ENCODE measurements at regions not wholly inside any gene's neighbourhood (a gene's known extent, or its start where the extent isn't known, plus 50 kb on each side); places are given as distances from the start of the nearest gene placed in this dataset.
"Not testable (repeated sequence)": the region's sequence is repeated elsewhere in the genome, so short reads cannot be mapped to it uniquely, and the experiment has no call there.

GRCh38 chr3:156044634-156044975, 75.8 kb upstream of the KCNAB1 start:
- no peaks in the 10 kb centered on the region for H3K9me3 ChIP-seq (ENCODE audit: control insufficient read depth in 5 of 5, low read length in 5 of 5)
- no peaks in the 10 kb centered on the region for H3K27me3 ChIP-seq (ENCODE audit: control insufficient read depth in 5 of 5, insufficient read depth in 4 of 5, low read length in 5 of 5)
- no peak overlapping the region for H3K27ac ChIP-seq (ENCODE audit: low read depth, low read length)
- H3K36me3 ChIP-seq (ENCODE audit: control insufficient read depth in 5 of 5, insufficient read depth in 5 of 5, low read length in 5 of 5), result no peaks in the 10 kb centered on the region
- H3K4me1 ChIP-seq (ENCODE audit: control insufficient read depth in 5 of 5, insufficient read depth in 5 of 5, low read length in 5 of 5), result peaks cover 0 to 4% (median 0%) of the 10 kb centered on the region in 5 donors
- no peak overlapping the region for H3K4me3 ChIP-seq (ENCODE audit: low read depth in 1 of 5, low read length in 5 of 5)
- H3K9ac ChIP-seq (ENCODE audit: low read length in 5 of 5), result no peak overlapping the region

- not testable (repeated sequence) for H3K27me3 ChIP-seq (ENCODE audit: control insufficient read depth in 5 of 5, insufficient read depth in 4 of 5, low read length in 5 of 5); H3K27ac ChIP-seq (ENCODE audit: low read depth, low read length); H3K9ac ChIP-seq (ENCODE audit: low read length in 5 of 5); H3K36me3 ChIP-seq (ENCODE audit: control insufficient read depth in 5 of 5, insufficient read depth in 5 of 5, low read length in 5 of 5); H3K9me3 ChIP-seq (ENCODE audit: control insufficient read depth in 5 of 5, low read length in 5 of 5); H3K4me1 ChIP-seq (ENCODE audit: control insufficient read depth in 5 of 5, insufficient read depth in 5 of 5, low read length in 5 of 5); H3K4me3 ChIP-seq (ENCODE audit: low read depth in 1 of 5, low read length in 5 of 5)
These were observed 71.9 kb upstream of the KCNAB1 start for GRCh38 chr3:156048483-156048882.

- H3K27ac ChIP-seq (ENCODE audit: low read depth, low read length), result no peak overlapping the region
These were observed 69.5 kb upstream of the KCNAB1 start for GRCh38 chr3:156050918-156051317.

GRCh38 chr3:156051651-156052050, 68.7 kb upstream of the KCNAB1 start:
- no peak overlapping the region for H3K4me3 ChIP-seq (ENCODE audit: low read depth in 1 of 5, low read length in 5 of 5)
- H3K9ac ChIP-seq (ENCODE audit: low read length in 5 of 5), result no peak overlapping the region
- H3K27me3 ChIP-seq (ENCODE audit: control insufficient read depth in 5 of 5, insufficient read depth in 4 of 5, low read length in 5 of 5), result no peaks in the 10 kb centered on the region
- no peaks in the 10 kb centered on the region for H3K4me1 ChIP-seq (ENCODE audit: control insufficient read depth in 5 of 5, insufficient read depth in 5 of 5, low read length in 5 of 5)
- H3K36me3 ChIP-seq (ENCODE audit: control insufficient read depth in 5 of 5, insufficient read depth in 5 of 5, low read length in 5 of 5), result no peaks in the 10 kb centered on the region
- H3K27ac ChIP-seq (ENCODE audit: low read depth, low read length), result no peak overlapping the region
- H3K9me3 ChIP-seq (ENCODE audit: control insufficient read depth in 5 of 5, low read length in 5 of 5), result no peaks in the 10 kb centered on the region

More at GRCh38 chr3:156050918-156051317, 69.5 kb upstream of the KCNAB1 start:
- Histone ChIP-seq H3K9me3 (ENCODE audit: control insufficient read depth in 5 of 5, low read length in 5 of 5) (no peaks in the 10 kb centered on the region), H3K9ac (ENCODE audit: low read length in 5 of 5) (no peak overlapping the region), H3K36me3 (ENCODE audit: control insufficient read depth in 5 of 5, insufficient read depth in 5 of 5, low read length in 5 of 5) (no peaks in the 10 kb centered on the region), H3K27me3 (ENCODE audit: control insufficient read depth in 5 of 5, insufficient read depth in 4 of 5, low read length in 5 of 5) (no peaks in the 10 kb centered on the region), H3K4me3 (ENCODE audit: low read depth in 1 of 5, low read length in 5 of 5) (no peak overlapping the region), H3K4me1 (ENCODE audit: control insufficient read depth in 5 of 5, insufficient read depth in 5 of 5, low read length in 5 of 5) (no peaks in the 10 kb centered on the region)

GRCh38 chr3:156052115-156052514, 68.3 kb upstream of the KCNAB1 start:
- no peaks in the 10 kb centered on the region for H3K36me3 ChIP-seq (ENCODE audit: control insufficient read depth in 5 of 5, insufficient read depth in 5 of 5, low read length in 5 of 5)
- no peak overlapping the region for H3K4me3 ChIP-seq (ENCODE audit: low read depth in 1 of 5, low read length in 5 of 5)

GRCh38 chr3:156059950-156060501, 60.4 kb upstream of the KCNAB1 start:
- no peaks in the 10 kb centered on the region for H3K4me1 ChIP-seq (ENCODE audit: control insufficient read depth in 5 of 5, insufficient read depth in 5 of 5, low read length in 5 of 5)
- H3K9me3 ChIP-seq (ENCODE audit: control insufficient read depth in 5 of 5, low read length in 5 of 5), result no peaks in the 10 kb centered on the region
- H3K4me3 ChIP-seq (ENCODE audit: low read depth in 1 of 5, low read length in 5 of 5), result no peak overlapping the region
- H3K9ac ChIP-seq (ENCODE audit: low read length in 5 of 5), result no peak overlapping the region
- no peaks in the 10 kb centered on the region for H3K27me3 ChIP-seq (ENCODE audit: control insufficient read depth in 5 of 5, insufficient read depth in 4 of 5, low read length in 5 of 5)
- H3K36me3 ChIP-seq (ENCODE audit: control insufficient read depth in 5 of 5, insufficient read depth in 5 of 5, low read length in 5 of 5), result no peaks in the 10 kb centered on the region
- H3K27ac ChIP-seq (ENCODE audit: low read depth, low read length), result no peak overlapping the region

More at GRCh38 chr3:156052115-156052514, 68.3 kb upstream of the KCNAB1 start:
- no peaks in the 10 kb centered on the region for H3K9me3 ChIP-seq (ENCODE audit: control insufficient read depth in 5 of 5, low read length in 5 of 5)
- H3K4me1 ChIP-seq (ENCODE audit: control insufficient read depth in 5 of 5, insufficient read depth in 5 of 5, low read length in 5 of 5), result no peaks in the 10 kb centered on the region
- H3K27ac ChIP-seq (ENCODE audit: low read depth, low read length), result no peak overlapping the region
- no peak overlapping the region for H3K9ac ChIP-seq (ENCODE audit: low read length in 5 of 5)
- H3K27me3 ChIP-seq (ENCODE audit: control insufficient read depth in 5 of 5, insufficient read depth in 4 of 5, low read length in 5 of 5), result no peaks in the 10 kb centered on the region

- H3K27ac ChIP-seq (ENCODE audit: low read depth, low read length); H3K36me3 ChIP-seq (ENCODE audit: control insufficient read depth in 5 of 5, insufficient read depth in 5 of 5, low read length in 5 of 5); H3K9me3 ChIP-seq (ENCODE audit: control insufficient read depth in 5 of 5, low read length in 5 of 5): not testable (repeated sequence)
These were observed 52.2 kb upstream of the KCNAB1 start for GRCh38 chr3:156068151-156068550.

GRCh38 chr3:156070028-156070427, 50.4 kb upstream of the KCNAB1 start:
- Histone ChIP-seq H3K36me3 (ENCODE audit: control insufficient read depth in 5 of 5, insufficient read depth in 5 of 5, low read length in 5 of 5) (no peaks in the 10 kb centered on the region), H3K4me3 (ENCODE audit: low read depth in 1 of 5, low read length in 5 of 5) (no peak overlapping the region), H3K27ac (ENCODE audit: low read depth, low read length) (no peak overlapping the region), H3K9ac (ENCODE audit: low read length in 5 of 5) (no peak overlapping the region), H3K27me3 (ENCODE audit: control insufficient read depth in 5 of 5, insufficient read depth in 4 of 5, low read length in 5 of 5) (no peaks in the 10 kb centered on the region), H3K9me3 (ENCODE audit: control insufficient read depth in 5 of 5, low read length in 5 of 5) (no peaks in the 10 kb centered on the region), H3K4me1 (ENCODE audit: control insufficient read depth in 5 of 5, insufficient read depth in 5 of 5, low read length in 5 of 5) (no peaks in the 10 kb centered on the region)

More at GRCh38 chr3:156068151-156068550, 52.2 kb upstream of the KCNAB1 start:
- H3K4me3 ChIP-seq (ENCODE audit: low read depth in 1 of 5, low read length in 5 of 5); H3K27me3 ChIP-seq (ENCODE audit: control insufficient read depth in 5 of 5, insufficient read depth in 4 of 5, low read length in 5 of 5); H3K4me1 ChIP-seq (ENCODE audit: control insufficient read depth in 5 of 5, insufficient read depth in 5 of 5, low read length in 5 of 5); H3K9ac ChIP-seq (ENCODE audit: low read length in 5 of 5): not testable (repeated sequence)

Data from subcutaneous abdominal adipose tissue (tissue), 5 donors.